ENCODE measurements at regions not wholly inside any gene's neighbourhood (a gene's known extent, or its start where the extent isn't known, plus 50 kb on each side); places are given as distances from the start of the nearest gene placed in this dataset.

DNA sequence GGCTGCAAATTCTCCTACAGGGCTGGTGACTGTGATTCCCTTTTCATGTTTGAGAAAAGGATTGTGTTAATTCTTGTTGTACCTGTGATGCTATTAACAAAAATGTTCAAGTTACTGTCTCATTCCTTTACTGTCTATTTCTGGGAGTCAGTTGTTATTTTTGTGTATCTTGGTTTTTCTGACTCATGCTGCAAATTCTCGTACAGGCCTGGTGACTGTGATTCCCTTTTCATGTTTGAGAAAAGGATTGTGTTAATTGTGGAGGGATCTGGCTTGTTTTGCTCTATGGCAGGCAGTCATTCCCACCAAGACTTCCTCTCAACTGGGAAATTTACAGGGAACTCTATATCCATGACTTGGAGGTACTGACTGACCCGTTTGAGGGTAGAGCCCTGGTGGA is 693.4 kb upstream of the INTU start:
- no peak for DNase-seq
- no peaks in the 10 kb centered on the region; the same call in 1 of the 2 replicates for H3K4me1 ChIP-seq
- no peaks in the 10 kb centered on the region for H3K36me3 ChIP-seq
- TF ChIP-seq, protein P1, sequence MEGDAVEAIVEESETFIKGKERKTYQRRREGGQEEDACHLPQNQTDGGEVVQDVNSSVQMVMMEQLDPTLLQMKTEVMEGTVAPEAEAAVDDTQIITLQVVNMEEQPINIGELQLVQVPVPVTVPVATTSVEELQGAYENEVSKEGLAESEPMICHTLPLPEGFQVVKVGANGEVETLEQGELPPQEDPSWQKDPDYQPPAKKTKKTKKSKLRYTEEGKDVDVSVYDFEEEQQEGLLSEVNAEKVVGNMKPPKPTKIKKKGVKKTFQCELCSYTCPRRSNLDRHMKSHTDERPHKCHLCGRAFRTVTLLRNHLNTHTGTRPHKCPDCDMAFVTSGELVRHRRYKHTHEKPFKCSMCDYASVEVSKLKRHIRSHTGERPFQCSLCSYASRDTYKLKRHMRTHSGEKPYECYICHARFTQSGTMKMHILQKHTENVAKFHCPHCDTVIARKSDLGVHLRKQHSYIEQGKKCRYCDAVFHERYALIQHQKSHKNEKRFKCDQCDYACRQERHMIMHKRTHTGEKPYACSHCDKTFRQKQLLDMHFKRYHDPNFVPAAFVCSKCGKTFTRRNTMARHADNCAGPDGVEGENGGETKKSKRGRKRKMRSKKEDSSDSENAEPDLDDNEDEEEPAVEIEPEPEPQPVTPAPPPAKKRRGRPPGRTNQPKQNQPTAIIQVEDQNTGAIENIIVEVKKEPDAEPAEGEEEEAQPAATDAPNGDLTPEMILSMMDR (IDR thresholded peaks at IDR 0.05; ENCODE audit: low read depth, low read length) = no peak
- H3K27me3 ChIP-seq = no peaks in the 10 kb centered on the region
- no peaks in the 10 kb centered on the region for H3K9me3 ChIP-seq
- no peak overlapping the region for H3K4me3 ChIP-seq (ENCODE audit: low read depth, low read length)

DNA sequence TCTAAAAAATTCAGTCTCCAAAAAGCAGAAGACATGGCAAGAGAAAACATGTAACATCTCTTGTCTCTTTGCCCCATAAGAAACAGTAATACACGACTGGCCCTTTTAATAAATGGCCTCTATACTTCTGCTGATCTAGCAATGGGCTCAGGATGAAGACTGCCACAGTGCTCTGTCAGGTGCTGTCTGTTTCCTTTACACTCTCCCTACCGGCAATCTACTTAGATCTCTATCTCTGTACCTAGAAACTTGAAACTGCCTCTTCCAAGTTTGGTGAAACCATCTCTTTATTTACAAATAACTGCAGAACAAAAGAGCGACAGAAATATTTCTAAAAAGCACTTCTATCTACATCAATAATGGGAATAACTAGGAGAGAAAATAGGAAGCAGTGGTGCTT is 685.2 kb upstream of the INTU start:
- H3K4me1 ChIP-seq = no peaks in the 10 kb centered on the region
- no peak for DNase-seq
- TF ChIP-seq, protein P1 (IDR thresholded peaks at IDR 0.05; ENCODE audit: low read depth, low read length) = no peak
- no peaks in the 10 kb centered on the region for H3K36me3 ChIP-seq
- H3K4me3 ChIP-seq (ENCODE audit: low read depth, low read length) = no peak overlapping the region
- no peaks in the 10 kb centered on the region for H3K27me3 ChIP-seq
- H3K9me3 ChIP-seq = no peaks in the 10 kb centered on the region

DNA sequence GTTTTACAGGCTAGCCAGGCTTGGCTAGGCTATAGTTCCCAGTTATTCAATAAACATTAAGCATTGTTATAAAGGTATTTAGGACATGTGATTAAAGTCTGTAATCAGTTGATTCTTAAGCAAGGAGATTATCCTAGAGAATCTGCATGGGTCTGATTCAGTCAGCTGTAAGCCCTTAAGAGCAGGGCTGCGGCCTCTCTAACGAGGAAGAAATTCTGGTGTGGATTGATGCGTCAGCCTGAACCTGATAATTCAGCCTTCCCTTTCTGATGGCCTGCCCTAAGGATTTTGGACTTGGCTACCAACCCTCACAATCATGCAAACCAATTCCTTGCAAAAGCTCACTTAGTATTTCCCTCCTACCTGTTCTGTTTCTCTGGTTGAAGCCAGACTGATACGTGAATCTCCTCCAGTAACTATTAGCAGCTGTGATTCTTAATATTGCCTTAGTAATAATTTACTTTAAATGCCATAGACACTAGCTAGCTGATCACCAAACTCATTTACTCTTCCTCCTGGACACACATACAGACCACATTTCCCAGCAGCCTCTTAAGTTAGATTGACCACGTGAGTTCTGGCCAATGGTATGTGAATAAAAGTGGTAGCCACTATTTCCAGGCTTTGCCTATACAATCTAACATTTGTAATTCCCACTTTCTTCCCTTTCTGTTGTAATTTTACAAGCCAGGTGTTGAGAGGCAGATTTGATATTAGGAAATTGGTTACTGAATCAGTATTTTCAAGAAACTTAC is 678.0 kb upstream of the INTU start:
- TF ChIP-seq, protein P1 (IDR thresholded peaks at IDR 0.05; ENCODE audit: low read depth, low read length) = no peak
- Histone ChIP-seq H3K27me3 (no peaks in the 10 kb centered on the region), H3K4me1 (no peaks in the 10 kb centered on the region), H3K4me3 (ENCODE audit: low read depth, low read length) (no peak overlapping the region), H3K36me3 (no peaks in the 10 kb centered on the region), H3K9me3 (no peaks in the 10 kb centered on the region)
- DNase-seq = no peak

DNA sequence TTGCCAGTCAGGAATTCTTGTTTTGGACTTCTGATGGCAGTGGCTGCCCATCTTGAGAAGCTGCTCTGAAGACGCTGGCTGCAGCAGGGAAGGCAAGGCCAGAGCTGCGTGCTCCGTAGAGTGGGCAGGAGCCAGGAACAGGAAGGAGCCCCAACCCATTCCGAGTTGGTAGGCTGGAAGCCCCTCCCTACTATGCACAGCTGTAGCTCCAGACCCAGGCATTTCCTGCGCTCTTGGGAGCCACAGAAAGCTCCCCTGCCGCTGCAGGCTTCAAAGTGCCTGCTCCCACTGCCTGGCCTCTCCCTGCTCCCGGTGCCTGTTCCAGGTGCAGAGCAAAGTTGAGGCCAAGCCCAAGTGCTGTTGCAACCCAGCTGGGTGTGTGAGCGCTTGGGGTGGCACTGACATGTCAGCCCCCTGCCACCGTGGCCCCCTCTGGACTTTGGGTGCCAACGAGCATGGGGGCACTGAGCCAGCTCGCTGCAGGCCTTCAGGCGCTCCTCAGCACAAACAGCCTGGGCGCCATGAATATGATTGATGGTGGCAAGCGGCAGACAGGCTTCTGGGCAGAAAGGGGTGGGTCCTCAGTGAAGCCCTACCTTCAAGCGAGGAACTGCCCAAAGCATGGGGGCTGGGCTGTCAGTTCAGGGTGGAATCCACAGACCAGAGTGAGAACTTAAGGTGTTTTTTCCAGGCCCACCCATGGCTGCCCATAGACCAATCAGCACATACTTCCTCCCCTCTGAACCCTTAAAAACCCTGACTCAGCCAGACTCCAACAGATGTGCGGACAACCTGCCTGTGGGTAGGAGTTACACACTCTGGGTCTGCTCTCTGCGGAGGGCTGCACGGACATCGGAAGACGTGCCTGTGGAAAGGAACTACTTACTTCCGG is 677.2 kb upstream of the INTU start:
- no peaks in the 10 kb centered on the region for H3K36me3 ChIP-seq
- H3K4me3 ChIP-seq (ENCODE audit: low read depth, low read length) = no peak overlapping the region
- H3K27me3 ChIP-seq = no peaks in the 10 kb centered on the region
- H3K4me1 ChIP-seq = no peaks in the 10 kb centered on the region
- H3K9me3 ChIP-seq = no peaks in the 10 kb centered on the region
- TF ChIP-seq, protein P1 (IDR thresholded peaks at IDR 0.05; ENCODE audit: low read depth, low read length) = no peak
- DNase-seq = peak; percentile 6

DNA sequence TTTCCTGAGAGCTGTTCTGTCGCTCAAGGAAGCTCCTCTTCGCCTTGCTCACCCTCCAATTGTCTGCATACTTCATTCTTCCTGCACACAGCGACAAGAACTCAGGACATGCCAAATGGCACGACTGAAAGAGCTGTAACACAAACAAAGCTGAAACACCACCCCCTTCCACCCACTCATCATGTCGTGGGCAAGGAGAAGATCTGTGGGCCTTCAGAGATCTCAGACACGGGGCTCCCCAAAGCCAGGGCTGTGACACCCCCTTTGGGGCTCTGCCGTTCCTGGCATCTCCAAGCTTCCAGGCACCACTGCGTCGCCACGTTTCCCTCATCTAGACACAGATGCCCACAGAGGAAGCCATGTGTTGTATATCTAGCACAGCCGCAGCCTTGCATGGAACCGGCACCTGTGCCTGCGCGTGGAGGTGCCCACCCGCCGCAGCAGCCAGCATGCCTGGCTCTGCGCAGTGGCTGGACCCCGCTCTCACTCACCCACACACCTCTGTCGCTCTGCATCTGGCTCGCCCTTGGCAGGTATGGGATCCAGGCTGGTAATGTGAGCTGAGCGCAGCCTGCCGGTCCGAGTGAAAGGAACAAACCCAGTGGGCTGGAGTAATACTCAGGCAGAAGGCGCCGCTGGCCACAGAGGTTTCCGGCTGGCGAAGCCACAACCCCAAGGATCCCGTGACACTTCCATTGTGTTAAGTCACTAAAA is 676.4 kb upstream of the INTU start:
- Histone ChIP-seq H3K27me3 (no peaks in the 10 kb centered on the region), H3K4me3 (ENCODE audit: low read depth, low read length) (no peak overlapping the region), H3K36me3 (no peaks in the 10 kb centered on the region), H3K4me1 (no peaks in the 10 kb centered on the region), H3K9me3 (no peaks in the 10 kb centered on the region)
- TF ChIP-seq, protein P1 (IDR thresholded peaks at IDR 0.05; ENCODE audit: low read depth, low read length) = no peak
- no peak for DNase-seq

Measured in BE2C (cell line).